ENCODE measurements at regions not wholly inside any gene's neighbourhood (a gene's known extent, or its start where the extent isn't known, plus 50 kb on each side); places are given as distances from the start of the nearest gene placed in this dataset.

DNA sequence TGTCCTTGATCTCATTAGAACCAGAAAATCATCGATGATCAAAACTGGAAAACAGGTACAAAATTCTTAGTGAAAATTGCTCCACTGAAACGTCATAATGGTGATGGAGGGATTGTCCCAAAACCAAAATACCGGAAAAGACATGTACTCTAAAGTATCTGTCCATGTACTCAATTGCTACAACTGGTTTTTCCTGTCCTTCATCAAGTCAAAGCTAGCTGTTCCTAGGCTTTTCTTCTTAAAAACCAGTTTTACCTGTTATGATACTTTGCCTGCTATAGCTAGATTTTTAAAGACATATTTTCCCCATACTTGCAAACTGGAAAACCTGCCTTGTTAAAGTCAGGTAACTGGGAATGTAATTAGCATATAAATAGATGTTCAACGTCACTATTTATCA lies 50.5 kb upstream of the LRRC1 start:
- no peak for DNase-seq
- no peak overlapping the region for H3K27ac Mint-ChIP-seq
- no peaks in the 10 kb centered on the region for H3K9me3 Mint-ChIP-seq
- CTCF ChIA-PET: interaction anchor here (0.6 to 2.3 kb wide), 4 partner anchors 14 to 899 kb away, joined by 3 to 7 read pairs (median 4); no protein-coding TSS in a partner anchor
- H3K27me3 Mint-ChIP-seq: no peaks in the 10 kb centered on the region
- POLR2A ChIA-PET: no interaction called here
- H3K36me3 Mint-ChIP-seq: no peaks in the 10 kb centered on the region
- H3K4me1 Mint-ChIP-seq (ENCODE audit: low read depth): peaks cover 13% of the 10 kb centered on the region
- H3K4me3 Mint-ChIP-seq: no peak overlapping the region
- intact Hi-C loops (cut with micrococcal nuclease): no loop called here

DNA sequence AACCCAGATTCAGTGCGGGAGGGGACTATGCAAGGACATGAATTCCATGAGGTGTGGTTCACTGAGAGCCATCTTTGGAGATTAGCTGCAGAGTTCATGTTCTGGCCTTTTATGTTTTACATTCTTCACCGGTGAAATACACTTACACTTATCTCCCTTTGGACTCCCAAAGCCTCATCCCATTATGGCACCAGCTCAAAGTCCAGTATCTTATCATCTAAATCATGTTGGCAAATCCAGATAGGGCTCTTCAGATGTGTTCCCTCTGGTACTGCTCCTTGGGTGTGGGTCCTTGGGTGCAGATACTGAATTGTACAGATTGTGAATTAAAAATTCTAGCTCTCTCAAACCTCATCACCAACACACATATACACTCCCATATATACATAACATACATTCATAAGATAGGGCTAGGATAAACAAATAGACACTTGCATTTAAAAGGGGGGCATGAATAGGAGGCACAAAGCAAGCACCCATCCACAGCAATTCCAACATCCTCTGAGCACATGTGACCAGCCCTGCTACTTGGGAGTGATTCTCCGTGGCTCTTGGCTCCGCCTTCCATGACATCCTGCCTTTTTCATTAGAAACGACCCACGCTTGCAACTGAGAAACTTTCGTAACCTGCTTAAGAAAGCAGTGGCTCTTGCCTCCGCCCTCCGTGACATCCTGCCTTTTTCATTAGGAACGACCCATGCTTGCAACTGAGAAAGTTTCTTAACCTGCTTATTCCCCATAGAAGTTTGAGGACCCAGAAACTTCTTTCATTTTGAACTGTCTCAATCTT lies 53.6 kb upstream of the LRRC1 start:
- H3K27ac Mint-ChIP-seq: no peak overlapping the region
- H3K36me3 Mint-ChIP-seq: no peaks in the 10 kb centered on the region
- H3K27me3 Mint-ChIP-seq: peaks cover 3% of the 10 kb centered on the region
- H3K4me3 Mint-ChIP-seq: peak overlapping the region; percentile 20
- ChIA-PET POLR2A (no interaction called here), CTCF (interaction anchor here (1.3 to 2.7 kb wide), 4 partner anchors 13 to 248 kb away, joined by 4 to 19 read pairs (median 6); no protein-coding TSS in a partner anchor)
- peaks cover 13% of the 10 kb centered on the region for H3K4me1 Mint-ChIP-seq (ENCODE audit: low read depth)
- intact Hi-C loops (cut with micrococcal nuclease): loop anchor here (1.0 kb wide), 1 partner anchor 53 kb away; no protein-coding TSS in a partner anchor
- DNase-seq: peak; percentile 67
- no peaks in the 10 kb centered on the region for H3K9me3 Mint-ChIP-seq

DNA sequence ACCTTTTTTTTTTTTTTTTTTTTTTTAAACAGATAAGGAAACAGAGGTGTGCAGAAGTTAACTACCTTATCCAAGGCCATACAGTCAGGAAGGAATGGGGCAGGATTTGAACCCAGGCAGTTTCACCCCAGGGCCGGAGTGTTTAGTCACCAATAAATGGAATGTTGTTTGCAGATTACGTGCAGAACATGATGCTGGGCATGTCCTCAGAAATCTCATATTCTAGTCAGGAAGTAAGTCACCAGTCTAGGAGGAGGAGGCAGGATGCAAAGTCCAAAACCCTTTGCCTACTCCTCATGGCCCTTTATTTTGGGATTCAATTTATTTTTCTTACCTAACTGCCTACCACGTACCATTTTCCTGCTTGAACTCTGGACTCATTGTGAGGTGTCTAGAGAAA lies 57.1 kb upstream of the LRRC1 start:
- Mint-ChIP-seq H3K9me3 (no peaks in the 10 kb centered on the region), H3K4me1 (ENCODE audit: low read depth) (peaks cover 32% of the 10 kb centered on the region), H3K27ac (no peak overlapping the region), H3K4me3 (no peak overlapping the region), H3K36me3 (no peaks in the 10 kb centered on the region), H3K27me3 (peaks cover 3% of the 10 kb centered on the region)
- POLR2A ChIA-PET: no interaction called here
- CTCF ChIA-PET: interaction anchor here (0.7 to 3.3 kb wide), 3 partner anchors 10 to 205 kb away, joined by 4 to 20 read pairs (median 4); no protein-coding TSS in a partner anchor
- DNase-seq: no peak
- intact Hi-C loops (cut with micrococcal nuclease): no loop called here

DNA sequence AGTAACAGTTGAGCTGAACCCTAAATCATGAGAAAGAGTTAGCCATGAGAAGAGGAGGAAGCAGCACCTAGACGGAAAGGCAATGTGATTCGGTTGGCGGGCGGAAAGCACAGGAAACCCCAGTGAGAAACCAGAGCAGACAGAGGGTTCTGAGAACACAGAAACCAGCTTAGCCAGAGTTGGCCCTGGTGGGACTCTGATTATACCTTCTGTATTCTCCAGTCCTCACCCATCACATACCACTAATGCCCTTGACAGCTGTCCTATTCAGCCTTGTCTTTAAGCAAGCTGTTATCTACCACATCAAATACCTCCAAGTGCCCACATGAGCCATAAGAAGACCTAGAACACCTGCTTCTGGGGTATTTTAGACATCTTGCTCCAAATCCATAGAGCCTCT lies 58.9 kb upstream of the LRRC1 start:
- ChIA-PET POLR2A (no interaction called here), CTCF (interaction anchor here (0.8 to 3.5 kb wide), 7 partner anchors 8 to 307 kb away, joined by 3 to 35 read pairs (median 10); no protein-coding TSS in a partner anchor)
- Mint-ChIP-seq H3K4me3 (no peak overlapping the region), H3K27ac (no peak overlapping the region), H3K9me3 (no peaks in the 10 kb centered on the region), H3K27me3 (peaks cover 3% of the 10 kb centered on the region), H3K36me3 (no peaks in the 10 kb centered on the region), H3K4me1 (ENCODE audit: low read depth) (peaks cover 26% of the 10 kb centered on the region)
- DNase-seq: peak; percentile 32
- intact Hi-C loops (cut with micrococcal nuclease): no loop called here

GRCh38 chr6:53734473-53735299 lies 60.1 kb upstream of the LRRC1 start:
- H3K4me3 Mint-ChIP-seq: no peak overlapping the region
- H3K9me3 Mint-ChIP-seq: no peaks in the 10 kb centered on the region
- no peaks in the 10 kb centered on the region for H3K36me3 Mint-ChIP-seq
- peaks cover 3% of the 10 kb centered on the region for H3K27me3 Mint-ChIP-seq
- intact Hi-C loops (cut with micrococcal nuclease): no loop called here
- no peak overlapping the region for H3K27ac Mint-ChIP-seq
- peaks cover 24% of the 10 kb centered on the region for H3K4me1 Mint-ChIP-seq (ENCODE audit: low read depth)
- CTCF ChIA-PET: interaction anchor here (0.6 to 3.5 kb wide), 16 partner anchors 7 to 1113 kb away, joined by 3 to 35 read pairs (median 4); partner anchors contain the start of gene LRRC1
- DNase-seq: peak; percentile 57
- POLR2A ChIA-PET: no interaction called here

- ChIA-PET POLR2A (interaction anchor here (0.7 kb wide), 1 partner anchor 198 kb away, joined by 3 read pairs; no protein-coding TSS in a partner anchor), CTCF (interaction anchor here (1.1 to 11.5 kb wide), 4 partner anchors 10 to 237 kb away, joined by 4 to 206 read pairs (median 54); no protein-coding TSS in a partner anchor)
- Mint-ChIP-seq H3K9me3 (no peaks in the 10 kb centered on the region), H3K4me3 (no peak overlapping the region), H3K4me1 (ENCODE audit: low read depth) (peaks cover 31% of the 10 kb centered on the region), H3K27ac (no peak overlapping the region), H3K36me3 (no peaks in the 10 kb centered on the region), H3K27me3 (peaks cover 4% of the 10 kb centered on the region)
- no peak for DNase-seq
- intact Hi-C loops (cut with micrococcal nuclease): no loop called here
Observed at GRCh38 chr6:53731866-53732636, 62.8 kb upstream of the LRRC1 start.

DNA sequence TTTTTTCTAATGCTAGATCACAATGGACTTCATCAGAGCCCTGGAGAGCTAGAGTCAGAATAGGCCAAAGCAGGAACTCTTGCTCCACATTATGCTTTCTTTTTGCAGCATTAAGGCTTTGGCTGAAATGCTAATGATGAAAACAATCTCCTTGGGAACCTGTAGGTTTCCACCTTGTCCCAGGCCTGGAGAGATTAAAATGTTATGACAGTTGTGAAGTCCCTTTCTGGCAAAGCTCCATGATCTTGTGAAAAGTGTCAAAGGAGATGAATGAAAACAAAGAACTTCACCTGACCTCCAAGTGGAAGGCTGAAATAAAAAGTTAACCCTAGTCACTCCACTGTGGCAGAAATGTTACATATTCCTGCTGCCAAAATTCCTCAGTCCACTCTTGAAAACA lies 64.0 kb upstream of the LRRC1 start:
- no peaks in the 10 kb centered on the region for H3K36me3 Mint-ChIP-seq
- no peak overlapping the region for H3K4me3 Mint-ChIP-seq
- peaks cover 9% of the 10 kb centered on the region for H3K27me3 Mint-ChIP-seq
- CTCF ChIA-PET: interaction anchor here (1.1 to 11.5 kb wide), 5 partner anchors 12 to 236 kb away, joined by 3 to 206 read pairs (median 22); no protein-coding TSS in a partner anchor
- POLR2A ChIA-PET: no interaction called here
- DNase-seq: no peak
- no peak overlapping the region for H3K27ac Mint-ChIP-seq
- intact Hi-C loops (cut with micrococcal nuclease): no loop called here
- peaks cover 29% of the 10 kb centered on the region for H3K4me1 Mint-ChIP-seq (ENCODE audit: low read depth)
- no peaks in the 10 kb centered on the region for H3K9me3 Mint-ChIP-seq

- no peak overlapping the region for H3K27ac Mint-ChIP-seq
- POLR2A ChIA-PET: no interaction called here
Observed at GRCh38 chr6:53728570-53729194, 63.1 kb upstream of the KLHL31 start.

GRCh38 chr6:53727748-53728147 lies 62.2 kb upstream of the KLHL31 start:
- no peaks in the 10 kb centered on the region for H3K36me3 Mint-ChIP-seq
- no peak for DNase-seq
- no peak overlapping the region for H3K27ac Mint-ChIP-seq
- ChIA-PET CTCF (interaction anchor here (0.7 to 11.5 kb wide), 37 partner anchors 8 to 508 kb away, joined by 3 to 206 read pairs (median 5); partner anchors contain the start of genes KLHL31 and LRRC1), POLR2A (no interaction called here)
- no peak overlapping the region for H3K4me3 Mint-ChIP-seq
- intact Hi-C loops (cut with micrococcal nuclease): loop anchor here (1.0 to 2.0 kb wide), 5 partner anchors 8 to 557 kb away; partner anchors contain the start of gene GCLC
- H3K27me3 Mint-ChIP-seq: peaks cover 18% of the 10 kb centered on the region
- H3K9me3 Mint-ChIP-seq: no peaks in the 10 kb centered on the region
- H3K4me1 Mint-ChIP-seq (ENCODE audit: low read depth): peaks cover 14% of the 10 kb centered on the region

More at GRCh38 chr6:53728570-53729194, 63.1 kb upstream of the KLHL31 start:
- DNase-seq: peak; percentile 72
- Mint-ChIP-seq H3K36me3 (no peaks in the 10 kb centered on the region), H3K9me3 (no peaks in the 10 kb centered on the region), H3K27me3 (peaks cover 18% of the 10 kb centered on the region), H3K4me3 (no peak overlapping the region), H3K4me1 (ENCODE audit: low read depth) (peaks cover 14% of the 10 kb centered on the region)
- CTCF ChIA-PET: interaction anchor here (0.6 to 11.5 kb wide), 44 partner anchors 9 to 575 kb away, joined by 3 to 206 read pairs (median 4); partner anchors contain the start of genes KLHL31 and LRRC1
- intact Hi-C loops (cut with micrococcal nuclease): loop anchor here (1.0 to 2.0 kb wide), 5 partner anchors 9 to 558 kb away; partner anchors contain the start of gene GCLC

DNA sequence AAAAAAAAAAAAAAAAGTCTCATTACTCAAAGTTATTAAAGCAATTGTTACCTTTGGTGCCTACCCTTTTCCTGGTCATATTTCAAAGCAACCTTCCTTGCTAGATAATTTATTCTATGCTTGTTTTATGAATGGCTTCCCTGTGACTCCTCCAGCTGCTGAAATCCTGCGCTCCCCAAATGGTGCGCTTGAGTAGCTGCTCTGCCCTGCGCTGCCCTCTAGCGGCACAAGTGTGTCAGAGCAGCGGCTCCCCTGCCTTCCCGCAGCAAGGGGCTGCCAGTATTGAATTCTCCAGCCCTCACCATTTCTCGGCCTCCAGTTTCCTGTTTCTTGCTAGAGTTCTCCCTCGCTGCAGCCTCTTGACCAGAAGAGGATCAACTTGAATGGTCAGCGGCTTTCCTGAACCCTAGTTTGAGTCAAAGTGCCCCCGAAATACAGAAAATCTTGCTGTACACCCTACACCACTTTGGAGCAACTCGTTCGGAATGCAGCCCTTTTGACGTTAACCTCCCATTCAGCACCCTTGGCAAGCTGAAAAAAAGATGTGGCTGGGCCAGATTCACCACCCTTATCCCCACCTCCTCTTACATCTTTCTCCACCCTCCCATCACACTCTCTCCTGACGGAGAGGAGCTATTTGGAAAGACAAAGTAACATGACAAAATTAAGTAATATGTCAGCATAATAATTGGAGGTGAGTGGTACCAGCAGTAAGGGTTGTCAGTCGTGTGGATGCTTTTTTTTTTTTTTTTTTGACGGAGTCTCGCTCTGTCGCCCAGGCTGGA lies 60.4 kb upstream of the KLHL31 start:
- Mint-ChIP-seq H3K27ac (no peak overlapping the region), H3K36me3 (no peaks in the 10 kb centered on the region), H3K9me3 (no peaks in the 10 kb centered on the region), H3K4me1 (ENCODE audit: low read depth) (peaks cover 8% of the 10 kb centered on the region), H3K4me3 (no peak overlapping the region), H3K27me3 (peaks cover 19% of the 10 kb centered on the region)
- intact Hi-C loops (cut with micrococcal nuclease): no loop called here
- ChIA-PET POLR2A (interaction anchor here (0.6 kb wide), 1 partner anchor 182 kb away, joined by 3 read pairs; no protein-coding TSS in a partner anchor), CTCF (interaction anchor here (0.5 to 11.5 kb wide), 32 partner anchors 9 to 660 kb away, joined by 3 to 206 read pairs (median 4); no protein-coding TSS in a partner anchor)
- peak; percentile 82 for DNase-seq
